PC-9 (cell line): ENCODE measurements at regions not wholly inside any gene's neighbourhood (a gene's known extent, or its start where the extent isn't known, plus 50 kb on each side); places are given as distances from the start of the nearest gene placed in this dataset.

ENCODE experiments used
- BruUV-seq: library from RNA; stranded (reverse); fragments of 400-500 nt; replicated peaks from 2 replicates; lab custom pipeline; 2021; lab: Mats Ljungman, UMichigan
- CTCF ChIA-PET: fragments of 300-600 bp; sonication (Branson Sonifier 250); formaldehyde crosslinking; loops from one replicate; lab custom pipeline; 2022; ENCODE audit warnings: antibody characterized with exemption; lab: Charles Lee
- POLR2A ChIA-PET: fragments of 300-600 bp; sonication (Branson Sonifier 250); formaldehyde crosslinking; loops from one replicate; lab custom pipeline; 2022; ENCODE audit warnings: antibody characterized with exemption; ENCODE audit not compliant: unreplicated experiment; lab: Charles Lee
- DNase-seq, 2 experiments: peaks; one replicate each; pipeline versions ENCODE4 v3.0.0 to v3.0.0-alpha.2; 2015 to 2022; ENCODE audit warnings: mixed read lengths in 1 of 2
- H2AFZ ChIP-seq: fragments of 200-600 bp; sonication (generic); 2 replicates; pipeline ENCODE4 v1.8.1; 2017; ENCODE audit warnings: antibody characterized with exemption
- H3F3A ChIP-seq: fragments of 200-600 bp; sonication (generic); 2 replicates; pipeline ENCODE4 v1.8.1; 2017; ENCODE audit warnings: antibody characterized with exemption, mild to moderate bottlenecking, low read depth; ENCODE audit not compliant: insufficient read depth
- H3K27ac ChIP-seq: fragments of 200-600 bp; sonication (generic); 2 replicates; pipeline ENCODE4 v1.6.1; 2016; ENCODE audit warnings: mixed run types
- H3K27me3 ChIP-seq: fragments of 200-600 bp; sonication (generic); 2 replicates; pipeline ENCODE4 v1.6.1; 2016; ENCODE audit warnings: low read depth, mixed run types; ENCODE audit not compliant: insufficient read depth
- H3K36me3 ChIP-seq: fragments of 200-600 bp; sonication (generic); 2 replicates; pipeline ENCODE4 v1.6.1; 2016; ENCODE audit warnings: low read depth, mixed run types
- H3K4me1 ChIP-seq: fragments of 200-600 bp; sonication (generic); replicated peaks from 2 replicates; pipeline ENCODE4 v1.6.1; 2016; ENCODE audit warnings: mixed run types; ENCODE audit not compliant: insufficient read depth
- H3K4me2 ChIP-seq: fragments of 200-600 bp; sonication (generic); 2 replicates; pipeline ENCODE4 v1.6.1; 2017; ENCODE audit warnings: mixed run types
- H3K4me3 ChIP-seq: fragments of 200-600 bp; sonication (generic); 2 replicates; pipeline ENCODE4 v1.6.1; 2016; ENCODE audit warnings: mixed run types
- H3K79me2 ChIP-seq: fragments of 200-600 bp; sonication (generic); 2 replicates; pipeline ENCODE4 v1.6.1; 2017; ENCODE audit warnings: low read depth, mixed run types
- H3K9me2 ChIP-seq: fragments of 200-600 bp; sonication (generic); 2 replicates; pipeline ENCODE4 v1.8.1; 2017; ENCODE audit warnings: mild to moderate bottlenecking; ENCODE audit not compliant: insufficient read depth
- H3K9me3 ChIP-seq: fragments of 200-600 bp; sonication (generic); 2 replicates; pipeline ENCODE4 v1.8.1; 2016; ENCODE audit warnings: low read depth; ENCODE audit not compliant: insufficient read depth
- H4K20me1 ChIP-seq: fragments of 200-600 bp; sonication (generic); 2 replicates; pipeline ENCODE4 v1.8.1; 2017; ENCODE audit not compliant: insufficient read depth
- EZH2 ChIP-seq: fragments of 200-600 bp; sonication (generic); IDR thresholded peaks from 2 replicates; pipeline ENCODE4 v1.8.0; 2017; ENCODE audit warnings: antibody characterized with exemption, low read depth
- intact Hi-C: fragments of 100-400 bp; cut with micrococcal nuclease; formaldehyde crosslinking; loops from one replicate; pipeline ENCODE4 v1.10.0; 2022; ENCODE audit not compliant: unreplicated experiment
- TF ChIP-seq, protein P1 (sequence below): fragments of 200-600 bp; sonication (generic); conservative IDR thresholded peaks from 2 replicates; pipeline ENCODE4 v1.6.1; 2017; ENCODE audit warnings: mixed run types, antibody characterized with exemption, mild to moderate bottlenecking, moderate library complexity

GRCh38 chr18:77457681-77458080 lies 208.0 kb downstream of the GALR1 start:
- POLR2A ChIA-PET = no interaction called here

GRCh38 chr18:77461062-77461688 lies 211.5 kb downstream of the GALR1 start:
- BruUV-seq = no TSS peak
- Histone ChIP-seq H3K9me2 (no peaks in the 10 kb centered on the region), H3K27me3 (peaks cover 13% of the 10 kb centered on the region), H3K4me1 (no peaks in the 10 kb centered on the region), H3K9me3 (no peaks in the 10 kb centered on the region), H4K20me1 (no peaks in the 10 kb centered on the region), H3F3A (no peaks in the 10 kb centered on the region), H3K79me2 (no peaks in the 10 kb centered on the region), H3K27ac (no peak overlapping the region), H2AFZ (no peak overlapping the region), H3K4me2 (no peak overlapping the region), H3K36me3 (no peaks in the 10 kb centered on the region), H3K4me3 (no peak overlapping the region)
- CTCF ChIA-PET = no interaction called here
- POLR2A ChIA-PET = no interaction called here
- TF ChIP-seq, protein P1, sequence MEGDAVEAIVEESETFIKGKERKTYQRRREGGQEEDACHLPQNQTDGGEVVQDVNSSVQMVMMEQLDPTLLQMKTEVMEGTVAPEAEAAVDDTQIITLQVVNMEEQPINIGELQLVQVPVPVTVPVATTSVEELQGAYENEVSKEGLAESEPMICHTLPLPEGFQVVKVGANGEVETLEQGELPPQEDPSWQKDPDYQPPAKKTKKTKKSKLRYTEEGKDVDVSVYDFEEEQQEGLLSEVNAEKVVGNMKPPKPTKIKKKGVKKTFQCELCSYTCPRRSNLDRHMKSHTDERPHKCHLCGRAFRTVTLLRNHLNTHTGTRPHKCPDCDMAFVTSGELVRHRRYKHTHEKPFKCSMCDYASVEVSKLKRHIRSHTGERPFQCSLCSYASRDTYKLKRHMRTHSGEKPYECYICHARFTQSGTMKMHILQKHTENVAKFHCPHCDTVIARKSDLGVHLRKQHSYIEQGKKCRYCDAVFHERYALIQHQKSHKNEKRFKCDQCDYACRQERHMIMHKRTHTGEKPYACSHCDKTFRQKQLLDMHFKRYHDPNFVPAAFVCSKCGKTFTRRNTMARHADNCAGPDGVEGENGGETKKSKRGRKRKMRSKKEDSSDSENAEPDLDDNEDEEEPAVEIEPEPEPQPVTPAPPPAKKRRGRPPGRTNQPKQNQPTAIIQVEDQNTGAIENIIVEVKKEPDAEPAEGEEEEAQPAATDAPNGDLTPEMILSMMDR = no peak
- TF ChIP-seq EZH2 = no peak
- intact Hi-C loops = no loop called here
- DNase-seq = no peak

More at GRCh38 chr18:77457681-77458080, 208.0 kb downstream of the GALR1 start:
- Histone ChIP-seq H3K9me3 (no peaks in the 10 kb centered on the region), H3F3A (no peaks in the 10 kb centered on the region), H3K4me3 (no peak overlapping the region), H3K27ac (no peak overlapping the region), H3K79me2 (no peaks in the 10 kb centered on the region), H3K4me1 (no peaks in the 10 kb centered on the region), H3K36me3 (no peaks in the 10 kb centered on the region), H2AFZ (no peak overlapping the region), H3K9me2 (no peaks in the 10 kb centered on the region), H4K20me1 (no peaks in the 10 kb centered on the region), H3K27me3 (peaks cover 20% of the 10 kb centered on the region), H3K4me2 (no peak overlapping the region)
- no peak for TF ChIP-seq EZH2
- TF ChIP-seq, protein P1 = no peak
- CTCF ChIA-PET = no interaction called here
- intact Hi-C loops = no loop called here
- DNase-seq = no peak
- BruUV-seq = no TSS peak

DNA sequence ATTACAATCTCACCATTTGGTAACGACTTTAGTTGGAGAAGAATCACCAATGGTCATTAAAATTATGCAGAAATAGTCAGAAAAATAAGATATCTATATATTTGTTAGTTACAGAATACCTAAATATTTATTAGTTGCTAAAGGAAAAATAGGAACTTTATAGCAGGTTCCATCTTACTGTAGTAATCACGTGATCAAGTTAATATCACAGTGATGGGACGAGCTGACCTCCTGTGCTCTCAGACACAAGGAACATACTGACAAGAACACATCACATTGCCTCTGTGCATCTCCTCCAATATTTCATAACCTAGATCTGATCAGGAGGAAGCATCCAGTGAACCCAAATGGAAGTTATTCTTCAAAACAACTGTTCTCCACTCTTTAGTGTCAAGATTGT lies 215.3 kb downstream of the GALR1 start:
- Histone ChIP-seq H3K27ac (no peak overlapping the region), H2AFZ (no peak overlapping the region), H3K4me3 (no peak overlapping the region), H4K20me1 (no peaks in the 10 kb centered on the region), H3K4me1 (no peaks in the 10 kb centered on the region), H3K36me3 (no peaks in the 10 kb centered on the region), H3K79me2 (no peaks in the 10 kb centered on the region), H3K9me3 (no peaks in the 10 kb centered on the region), H3K4me2 (no peak overlapping the region), H3K27me3 (peaks cover 6% of the 10 kb centered on the region), H3F3A (no peaks in the 10 kb centered on the region), H3K9me2 (no peaks in the 10 kb centered on the region)
- no TSS peak for BruUV-seq
- no peak for DNase-seq
- TF ChIP-seq, protein P1 = no peak
- no peak for TF ChIP-seq EZH2
- ChIA-PET POLR2A (no interaction called here), CTCF (no interaction called here)
- intact Hi-C loops = no loop called here
